ENCODE measurements at regions not wholly inside any gene's neighbourhood (a gene's known extent, or its start where the extent isn't known, plus 50 kb on each side); places are given as distances from the start of the nearest gene placed in this dataset.

DNA sequence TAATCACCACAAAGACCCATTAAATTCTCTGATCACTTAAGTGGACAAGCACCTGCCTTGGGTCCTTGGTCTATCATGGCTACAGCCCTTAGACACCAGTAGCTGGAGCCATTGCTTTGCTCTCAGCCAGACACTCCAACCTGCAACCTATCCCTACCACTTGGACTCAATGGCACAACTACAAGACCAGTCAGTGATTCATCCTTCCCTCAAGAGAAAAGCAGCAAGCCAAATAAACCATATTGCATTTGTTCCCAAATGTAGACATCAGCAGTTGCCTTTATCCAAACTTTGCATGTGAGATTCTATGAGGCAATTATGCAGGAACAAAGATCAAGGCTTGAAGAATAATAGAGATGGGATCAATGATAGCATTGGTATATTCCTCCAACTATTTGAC lies 263.4 kb downstream of the HHIPL2 start:
- no peak for DNase-seq

DNA sequence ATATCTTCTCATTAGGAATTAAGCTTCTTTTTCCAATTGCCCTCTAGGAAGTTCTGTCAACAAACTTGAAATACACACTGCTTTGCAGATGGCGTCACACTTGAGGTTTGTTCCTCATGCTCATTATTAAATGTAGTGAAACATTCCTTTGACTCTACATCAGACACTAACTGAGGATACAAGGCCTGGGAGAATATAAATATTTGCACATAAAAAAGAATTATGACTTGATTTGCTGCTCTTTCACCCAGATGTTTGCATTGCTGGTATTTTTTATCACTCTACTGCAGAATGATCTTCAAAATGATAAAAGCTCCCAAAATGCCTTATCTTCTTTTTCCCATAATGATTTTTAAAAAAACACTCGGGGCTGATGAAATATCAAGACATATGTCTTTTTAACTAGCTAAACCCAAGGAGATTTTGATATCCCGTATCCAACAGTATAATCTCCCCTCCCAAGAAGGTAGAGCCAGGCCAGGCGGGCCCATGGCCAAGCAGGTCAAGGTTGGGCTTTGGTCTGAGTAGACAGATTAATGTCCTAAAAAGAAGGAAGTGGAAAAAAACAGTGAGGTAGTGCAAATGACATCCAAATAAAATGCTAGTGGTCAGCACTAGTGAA lies 264.6 kb downstream of the HHIPL2 start:
- no peak for DNase-seq

DNA sequence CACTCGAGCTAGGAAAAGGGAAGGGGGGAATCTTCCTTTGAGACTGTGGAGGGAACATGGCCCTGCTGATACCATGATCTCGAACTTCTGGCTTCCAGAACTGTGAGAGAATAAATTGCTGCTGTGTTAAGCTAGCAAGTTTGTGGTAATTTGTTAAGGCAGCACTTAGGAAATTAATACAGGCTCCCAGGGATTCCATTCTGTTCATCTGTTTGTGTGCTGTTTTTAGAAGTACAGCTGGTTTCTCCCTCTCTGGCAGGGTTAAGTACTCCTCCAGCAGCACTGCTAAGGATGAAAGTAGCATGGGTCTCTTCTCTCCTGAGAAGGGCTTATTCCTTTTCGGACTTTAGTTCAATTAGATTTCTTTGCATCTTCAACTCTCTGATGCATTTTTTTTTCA lies 268.3 kb downstream of the HHIPL2 start:
- DNase-seq: no peak

DNA sequence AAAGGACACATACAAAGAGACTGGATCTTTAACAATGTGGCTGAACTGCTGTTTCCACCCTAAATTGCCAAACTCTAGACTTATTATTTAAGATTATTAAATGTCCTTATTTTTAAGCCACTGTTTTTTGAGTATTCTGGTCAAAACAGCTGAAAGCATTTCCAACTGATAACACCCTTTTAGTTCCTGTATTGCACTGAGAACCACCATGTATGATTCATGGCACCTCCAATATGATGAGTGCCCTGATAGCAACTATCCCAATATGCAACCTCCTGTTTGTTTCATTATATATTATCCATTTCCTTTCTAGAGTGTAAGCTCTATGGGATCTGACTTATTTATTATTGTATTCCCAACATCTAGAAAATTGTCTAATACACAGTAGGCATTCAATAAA lies 269.4 kb downstream of the HHIPL2 start:
- no peak for DNase-seq

DNA sequence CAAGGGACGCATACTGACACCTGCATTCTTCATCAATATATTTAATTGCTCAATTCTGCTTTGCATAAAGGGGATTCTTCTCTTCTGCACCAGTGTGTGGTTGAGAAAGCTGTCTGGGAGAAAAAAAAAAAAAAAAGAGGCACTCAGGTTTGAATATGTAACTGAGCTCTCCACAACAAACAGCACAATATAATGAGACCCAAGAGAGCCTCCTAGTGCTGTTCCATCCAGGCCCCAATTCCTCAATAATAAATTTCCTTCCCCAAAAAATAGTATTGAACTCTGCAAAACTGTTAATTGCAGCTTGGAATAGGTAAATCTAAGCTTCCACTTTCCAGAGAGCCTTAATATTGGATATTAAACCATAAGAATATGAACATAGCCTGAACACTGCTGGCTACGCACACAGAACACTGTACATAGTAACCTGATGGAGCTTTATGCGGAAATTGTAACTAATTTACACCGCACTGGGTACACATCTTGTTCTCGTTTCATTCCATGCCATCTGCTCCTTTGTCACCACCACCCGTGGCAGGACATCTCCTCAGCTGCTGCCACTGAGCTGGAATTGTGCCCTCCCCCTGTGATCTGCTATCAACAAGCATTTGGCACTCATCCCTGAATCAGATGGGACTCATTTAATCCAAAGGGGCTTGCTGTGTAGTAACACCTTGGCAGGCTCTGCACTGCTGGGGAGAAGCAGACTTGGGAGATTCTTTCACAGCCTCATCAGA lies 272.0 kb downstream of the HHIPL2 start:
- DNase-seq: peak; percentile 98

DNA sequence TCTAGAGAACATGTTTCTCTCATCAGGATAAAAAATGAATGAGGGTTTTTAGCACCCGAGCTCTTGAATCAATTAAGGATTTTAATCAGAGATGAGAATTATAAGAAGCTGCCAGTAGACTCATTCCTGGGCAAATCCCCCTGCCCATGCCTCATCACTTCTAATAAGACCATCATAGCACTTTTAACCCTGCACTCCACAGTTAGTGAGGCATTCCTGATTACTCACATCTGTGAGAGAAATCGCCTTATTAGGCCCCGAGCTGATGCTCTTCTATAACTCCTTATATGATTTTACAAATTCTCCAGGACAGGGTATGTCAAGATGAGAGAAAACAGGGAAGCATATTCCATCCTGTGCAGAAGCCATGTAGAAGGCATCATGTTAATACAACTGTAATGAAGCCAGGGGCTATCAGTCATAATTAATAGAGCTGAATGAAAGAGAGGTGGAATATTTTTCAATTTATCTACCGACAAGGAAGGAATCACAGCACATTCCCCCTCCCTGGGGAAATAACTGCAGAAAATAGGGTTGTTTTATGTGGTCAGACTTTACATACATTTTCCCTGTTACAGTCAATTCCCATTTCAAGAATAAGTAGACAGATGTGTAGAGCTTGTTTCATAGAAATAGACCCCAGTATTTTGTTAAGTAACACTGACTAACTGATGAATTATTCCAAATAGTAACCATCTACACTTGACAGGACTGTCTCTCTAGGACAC lies 272.7 kb downstream of the HHIPL2 start:
- no peak for DNase-seq

DNA sequence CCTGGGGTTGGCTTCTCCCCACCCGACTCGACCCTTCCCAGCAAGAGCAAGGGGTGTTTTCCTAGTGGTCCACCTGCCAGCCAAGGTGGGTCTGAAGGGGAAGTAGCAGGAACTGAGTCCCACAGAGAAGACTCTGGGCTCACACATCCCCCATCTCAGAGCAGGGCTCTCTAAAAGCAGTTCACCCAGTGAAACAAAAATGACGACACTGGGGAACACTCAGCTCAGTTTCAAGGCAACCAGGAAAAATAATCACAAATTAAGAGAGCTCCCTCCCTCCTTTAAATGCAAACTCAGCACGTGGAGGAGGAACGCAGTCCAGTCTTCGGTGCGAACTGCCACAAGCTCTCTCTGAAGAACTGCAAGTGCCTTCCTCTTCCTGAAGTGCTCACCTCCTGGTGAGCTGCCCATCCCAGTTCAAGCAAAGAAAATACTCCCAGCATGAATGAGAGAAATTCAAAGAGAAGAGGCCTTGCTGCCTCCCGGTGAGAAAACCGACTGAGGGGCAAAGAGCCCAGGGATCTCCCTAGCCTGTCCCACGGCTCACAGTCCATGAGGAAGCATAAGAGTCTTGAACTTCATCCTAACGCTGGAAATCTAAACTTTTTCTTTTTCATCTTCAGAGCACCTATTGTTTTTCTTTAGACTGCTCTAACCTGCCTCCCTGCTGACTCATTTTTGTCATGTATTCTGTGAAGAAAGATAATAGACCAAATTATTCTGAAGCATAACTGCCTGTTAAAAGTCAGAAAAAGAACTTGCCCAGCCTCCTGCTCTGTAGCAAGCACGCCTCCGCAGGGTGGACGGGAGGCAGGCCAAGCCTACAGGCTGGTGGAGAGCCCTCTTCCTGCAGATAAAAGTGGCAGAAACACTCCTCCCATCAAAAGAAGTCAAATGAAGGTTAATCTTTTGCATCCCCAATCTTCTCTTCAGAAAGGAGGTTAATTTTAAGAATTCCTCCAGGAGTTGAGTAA lies 281.4 kb downstream of the HHIPL2 start:
- no peak for DNase-seq

DNA sequence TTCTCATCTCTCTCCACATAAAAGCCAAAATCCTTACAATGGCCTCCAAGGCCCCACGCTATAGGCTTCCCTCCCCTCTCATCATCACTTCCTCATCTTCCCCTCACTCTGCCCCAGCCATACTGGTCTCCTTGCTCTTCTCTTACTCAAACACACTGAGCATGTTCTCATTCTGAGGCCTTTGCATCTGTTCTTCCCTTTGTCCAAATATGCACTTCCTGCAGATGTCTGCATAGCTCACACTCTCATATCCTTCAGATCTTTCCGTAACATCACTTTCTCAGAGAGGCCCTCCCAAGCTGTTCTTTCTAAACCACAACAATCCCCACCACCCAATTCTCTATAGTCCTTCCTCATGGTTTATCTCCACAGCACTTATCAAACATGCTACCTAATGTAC lies 284.1 kb downstream of the HHIPL2 start:
- no peak for DNase-seq

DNA sequence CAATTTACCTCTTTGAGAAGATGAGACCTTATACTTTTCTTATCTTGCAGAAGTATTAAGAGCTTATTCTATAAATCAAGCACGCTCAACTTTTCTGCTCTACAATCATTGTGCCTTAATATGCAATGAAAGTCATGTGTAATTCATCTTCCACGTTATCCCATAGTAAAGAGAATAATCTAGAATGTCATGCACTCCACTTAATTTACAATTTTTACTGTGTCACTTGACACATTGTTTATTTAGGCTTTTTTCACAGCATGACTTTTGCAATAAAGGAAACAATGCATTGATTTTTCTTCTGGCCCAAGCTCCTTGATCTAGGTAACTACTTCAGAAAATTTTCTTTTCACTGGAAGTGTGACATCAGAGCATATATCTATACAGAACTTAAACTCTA lies 290.9 kb downstream of the HHIPL2 start:
- no peak for DNase-seq

DNA sequence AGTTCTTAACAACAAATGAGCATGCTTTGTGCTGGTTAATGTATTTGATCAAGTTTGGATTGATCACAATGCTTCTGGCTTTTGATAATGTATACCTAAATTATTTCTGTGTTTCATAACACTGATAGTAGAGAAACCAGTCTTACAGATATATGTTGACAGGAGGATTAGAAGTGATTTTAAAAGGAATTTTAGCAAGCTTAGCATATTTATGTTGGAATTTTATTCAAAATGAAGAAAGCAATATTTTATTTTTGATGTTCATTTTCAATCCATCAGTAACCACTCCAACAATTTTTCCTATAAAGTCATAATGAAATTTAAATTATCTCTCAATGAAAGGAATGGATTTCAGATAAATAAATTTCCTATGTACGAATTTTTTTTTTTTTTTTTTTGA lies 291.8 kb downstream of the HHIPL2 start:
- DNase-seq: no peak

DNA sequence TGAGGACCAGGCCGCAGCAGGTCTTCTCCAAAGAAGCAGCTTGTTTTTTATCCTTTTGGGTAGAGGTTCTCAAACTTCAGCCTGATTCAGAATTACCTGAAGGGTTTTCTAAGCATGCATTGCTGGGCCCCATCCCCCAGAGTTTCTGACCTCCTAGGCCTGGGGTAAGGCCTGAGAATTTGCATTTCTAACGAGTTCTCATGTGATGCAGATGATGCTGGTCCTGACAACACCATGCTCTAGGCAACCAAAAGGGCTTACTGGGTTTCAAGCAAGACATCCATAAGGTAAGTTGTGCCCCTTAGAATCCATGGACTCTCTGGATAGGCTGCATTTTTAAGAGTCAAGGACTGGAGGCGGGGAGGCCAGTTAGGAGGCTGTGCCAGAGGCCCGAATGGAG lies 295.1 kb downstream of the HHIPL2 start:
- DNase-seq: no peak

DNA sequence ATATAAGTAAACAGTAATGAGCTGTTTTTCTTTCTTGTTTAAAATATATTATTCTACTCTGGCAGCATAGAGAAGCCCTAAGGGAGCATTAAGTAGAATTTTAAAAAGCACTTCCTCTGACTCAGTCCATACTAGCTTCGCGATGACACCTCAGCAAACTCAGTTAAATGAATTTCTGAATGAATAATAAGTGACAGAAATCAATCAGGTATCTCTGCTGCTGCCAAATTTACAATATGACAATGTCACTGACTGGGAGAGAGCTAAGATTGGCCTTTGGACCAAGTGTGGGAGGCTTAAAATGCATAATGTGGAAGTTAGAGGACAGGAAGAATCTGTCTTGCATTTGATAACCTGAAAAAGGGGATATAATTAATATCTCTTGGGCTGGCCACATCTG lies 296.1 kb downstream of the HHIPL2 start:
- no peak for DNase-seq

DNA sequence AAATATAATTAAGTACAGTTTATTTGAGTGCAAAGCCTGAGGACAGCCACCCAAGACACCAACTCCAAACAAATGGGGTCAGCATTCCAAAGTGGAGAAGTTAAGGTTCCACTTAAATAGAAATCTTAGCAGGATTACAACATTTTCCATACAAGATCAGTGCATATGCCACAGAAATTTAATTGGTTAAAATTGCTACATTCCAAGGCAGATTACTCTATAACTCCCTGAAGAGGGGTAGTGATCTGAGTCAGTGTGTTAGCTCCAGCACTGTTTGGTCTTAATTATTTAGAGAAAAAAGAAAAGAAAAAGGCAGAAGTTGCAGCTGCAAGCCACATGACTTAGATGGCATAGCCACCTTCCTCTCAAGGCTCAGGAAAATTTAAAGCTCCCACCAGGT lies 297.5 kb downstream of the HHIPL2 start:
- DNase-seq: no peak

DNA sequence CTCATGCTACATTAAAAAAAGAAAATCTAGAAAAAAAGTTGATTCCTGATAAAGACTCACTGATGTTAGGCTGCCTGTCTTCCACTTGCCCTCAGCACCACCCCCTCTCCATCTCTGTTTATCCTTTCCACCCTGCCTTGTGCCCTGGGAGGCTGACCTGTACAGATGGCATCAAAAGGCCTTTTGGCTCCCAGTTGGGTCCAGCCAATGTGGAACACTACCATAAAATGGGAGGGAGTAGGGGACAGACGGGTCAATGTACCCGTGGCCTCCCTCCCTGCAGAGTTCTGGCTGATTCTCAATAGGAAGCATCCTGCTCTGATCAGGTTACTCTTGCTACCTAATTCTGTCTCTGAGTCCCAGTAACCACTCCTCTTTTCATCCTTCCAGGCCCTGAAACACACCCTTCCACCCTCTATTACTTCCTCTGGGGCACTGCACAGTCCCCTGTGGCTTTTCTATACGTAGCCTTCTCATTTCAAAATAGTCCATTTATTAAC lies 300.0 kb downstream of the HHIPL2 start:
- no peak for DNase-seq

DNA sequence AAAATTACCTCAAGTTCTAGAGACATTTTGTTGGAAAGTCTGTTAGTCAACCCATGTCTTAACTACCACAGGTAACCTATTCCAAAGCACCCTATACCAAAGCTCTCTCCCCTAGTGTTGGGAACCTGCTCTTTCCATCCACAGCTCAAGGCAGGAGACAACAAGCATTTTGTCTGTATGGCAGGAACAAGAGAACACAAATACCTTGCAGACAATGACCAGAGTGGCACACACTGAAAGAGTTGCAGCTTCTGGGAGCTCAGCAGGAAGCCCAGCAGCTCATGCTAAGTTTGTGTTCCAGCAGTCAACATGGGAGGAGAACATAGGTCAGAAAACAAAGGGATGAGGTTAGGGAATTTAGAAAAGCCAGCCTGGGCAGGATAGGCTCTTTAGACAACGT lies 300.8 kb downstream of the HHIPL2 start:
- DNase-seq: no peak

DNA sequence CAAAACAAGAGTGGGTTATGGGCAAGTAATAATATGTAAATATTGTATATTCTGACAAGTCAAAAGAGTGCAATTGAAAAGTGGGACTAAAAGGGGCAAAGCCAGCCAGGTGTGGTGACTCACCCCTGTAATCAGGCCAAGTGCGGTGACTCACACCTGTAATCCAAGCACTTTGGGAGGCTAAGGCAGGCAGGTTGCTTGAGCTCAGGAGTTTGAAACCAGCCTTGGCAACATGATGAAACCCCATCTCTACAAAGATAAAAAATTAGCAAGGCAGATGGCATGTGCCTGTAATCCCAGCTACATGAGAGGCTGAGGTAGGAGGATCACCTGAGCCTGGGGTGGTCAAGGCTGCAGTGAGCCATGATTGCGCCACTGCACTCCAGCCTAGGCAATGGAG lies 304.0 kb downstream of the HHIPL2 start:
- no peak for DNase-seq

DNA sequence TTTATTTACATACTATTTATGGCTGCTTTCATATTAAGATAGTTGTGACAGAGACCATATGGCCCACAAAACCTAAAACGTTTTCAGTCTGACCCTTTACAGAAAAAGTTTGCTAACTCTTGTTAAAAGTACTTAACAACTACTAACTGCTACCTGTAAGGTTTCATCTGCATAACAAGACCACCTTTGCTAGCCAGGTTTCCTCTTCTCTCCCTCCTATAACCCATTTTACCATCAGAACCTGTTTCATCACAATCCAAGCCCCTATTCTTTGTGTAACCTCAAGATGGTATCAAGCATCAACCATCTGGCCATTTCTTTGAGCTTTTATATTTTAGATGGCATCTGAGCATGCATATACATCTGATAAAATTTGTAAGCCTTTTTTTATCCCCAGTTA lies 305.4 kb downstream of the HHIPL2 start:
- DNase-seq: no peak

DNA sequence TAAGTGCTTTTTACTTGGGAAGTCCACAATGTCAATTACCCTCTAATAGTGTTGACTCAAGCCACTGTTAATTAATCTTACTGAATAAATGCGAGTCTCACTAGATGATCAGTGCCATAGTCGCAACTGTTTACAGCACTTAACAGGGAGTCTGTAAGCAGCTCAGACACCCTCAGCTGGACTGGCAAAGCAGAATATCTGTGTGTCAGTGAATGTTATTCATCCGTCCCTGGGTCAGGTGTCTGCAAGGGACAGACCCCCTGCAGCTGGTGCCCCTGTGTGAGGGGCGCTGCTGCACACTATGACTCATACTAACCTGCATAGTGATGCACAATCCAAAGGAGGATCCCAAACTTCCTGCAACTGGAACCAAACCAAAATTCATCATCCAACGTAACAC lies 306.5 kb downstream of the HHIPL2 start:
- no peak for DNase-seq

DNA sequence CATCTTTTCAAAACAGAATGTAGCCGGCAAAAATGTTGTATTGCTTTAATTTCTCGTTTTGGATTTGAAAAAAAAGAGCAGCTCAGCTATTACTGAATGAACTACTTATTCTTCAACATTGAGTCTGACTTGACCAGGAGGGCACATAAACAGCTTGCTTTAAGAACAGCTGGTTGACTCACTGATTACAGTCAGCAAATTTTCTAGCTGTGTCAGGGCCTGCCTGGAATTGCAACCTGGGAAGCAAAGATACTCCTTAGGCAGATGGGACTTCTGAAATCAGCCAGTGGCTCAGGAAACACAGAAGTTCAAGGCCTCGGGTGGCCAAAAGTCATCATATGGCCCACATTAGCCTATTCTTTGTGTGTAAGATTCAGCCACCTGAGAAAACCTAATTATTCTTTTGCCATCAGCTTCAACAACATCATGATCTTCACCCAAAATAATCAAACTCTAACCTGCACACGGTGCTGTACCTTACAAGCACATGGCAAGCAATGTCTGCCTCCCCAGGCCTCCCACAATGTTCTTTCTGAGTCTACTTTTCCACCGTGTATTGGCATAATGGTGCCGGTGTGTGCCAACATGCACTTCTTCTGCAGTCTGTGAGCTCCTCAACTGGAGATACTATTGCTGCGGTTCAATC lies 307.2 kb downstream of the HHIPL2 start:
- DNase-seq: peak; percentile 52

DNA sequence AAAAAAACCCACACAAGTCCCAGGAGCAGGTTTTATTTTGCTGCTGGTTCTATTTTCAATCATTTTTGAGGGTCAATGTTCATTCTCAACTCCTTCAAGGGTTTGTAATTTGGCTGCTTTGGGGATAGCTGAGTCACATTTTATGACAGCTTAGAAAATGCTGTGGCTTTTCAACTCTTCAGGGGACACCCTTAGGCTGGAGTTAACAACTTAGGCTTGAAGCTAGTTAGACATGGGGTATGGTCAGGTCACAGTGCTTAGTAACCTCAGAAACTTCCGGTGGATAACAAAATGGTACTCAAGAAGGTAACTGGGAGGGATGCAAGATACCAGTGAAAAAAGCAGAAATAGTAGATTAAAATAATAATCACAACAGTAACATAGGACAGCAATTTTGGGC lies 308.8 kb downstream of the HHIPL2 start:
- no peak for DNase-seq

DNA sequence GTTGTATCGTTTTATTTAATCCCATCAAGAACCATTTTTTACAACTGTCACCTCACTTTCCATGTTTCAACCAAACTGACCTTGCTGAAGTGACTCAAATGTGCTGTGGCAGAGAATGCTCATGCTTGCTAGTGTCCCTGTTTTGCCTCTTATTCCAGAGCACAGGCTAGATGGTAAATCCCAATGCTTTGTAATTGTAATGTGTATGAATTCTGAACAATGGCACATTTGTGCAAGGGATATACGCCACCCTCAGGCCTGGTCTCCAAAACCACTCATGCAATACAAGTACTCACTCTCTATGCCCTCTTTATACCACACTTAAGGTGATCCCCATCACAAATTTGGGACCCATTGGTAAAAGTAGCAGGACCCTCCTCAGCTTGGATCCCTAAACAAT lies 313.6 kb downstream of the HHIPL2 start:
- no peak for DNase-seq

DNA sequence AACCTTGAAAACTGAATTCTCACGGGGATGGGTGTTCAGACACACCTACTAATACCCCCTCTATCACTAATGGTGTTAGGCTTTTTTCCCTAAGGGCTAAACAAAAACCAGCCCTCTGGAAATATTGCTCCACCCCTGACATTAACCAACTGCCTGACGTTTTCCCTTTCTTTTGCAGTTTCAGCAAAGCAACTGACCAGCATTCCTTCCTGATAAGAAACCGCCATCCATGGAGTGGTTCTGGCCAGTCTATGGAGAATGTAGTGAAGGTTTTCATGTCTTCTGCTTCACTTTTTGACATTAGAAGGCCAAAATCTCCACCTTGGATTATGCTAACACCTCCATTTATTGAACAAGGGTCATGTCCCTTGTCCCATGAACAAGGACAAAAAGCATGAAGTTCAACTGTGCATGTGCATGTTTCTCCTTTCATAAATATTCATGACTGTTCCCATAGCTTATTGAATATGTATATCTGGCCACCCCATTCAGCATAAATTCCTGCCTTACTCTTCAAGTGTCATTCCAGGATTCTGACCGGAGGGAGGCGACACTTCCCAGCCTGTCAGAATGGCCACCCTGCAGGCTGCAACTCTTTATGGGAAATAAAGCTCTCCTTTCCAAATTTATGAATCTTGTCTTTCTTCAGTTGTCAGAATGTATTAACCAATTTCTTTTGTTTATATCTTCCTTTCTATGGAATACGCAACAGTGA lies 314.3 kb downstream of the HHIPL2 start:
- DNase-seq: no peak

Data from NCI-H1694 (cell line).